Peyer's patch (tissue), 4 donors: ENCODE measurements at regions not wholly inside any gene's neighbourhood (a gene's known extent, or its start where the extent isn't known, plus 50 kb on each side); places are given as distances from the start of the nearest gene placed in this dataset.

Experiments used
- DNase-seq, 3 donors: peaks; one replicate each; pipeline ENCODE4 v3.0.0-alpha.2; 2017 to 2019
- H3K27ac ChIP-seq, 4 donors: fragments of 200-600 bp; sonication (generic); one replicate each; pipeline ENCODE4 v1.5.1; 2016 to 2019
- H3K27me3 ChIP-seq, 2 donors: fragments of 200-600 bp; sonication (generic); one replicate each; pipeline ENCODE4 v1.5.1; 2019
- H3K36me3 ChIP-seq, 3 donors: fragments of 200-600 bp; sonication (generic); one replicate each; pipeline ENCODE4 v1.5.1; 2016 to 2019
- H3K4me1 ChIP-seq, 4 donors: fragments of 200-600 bp; sonication (generic); one replicate each; pipeline ENCODE4 v1.5.1; 2016 to 2019
- H3K4me3 ChIP-seq, 4 donors: fragments of 200-600 bp; sonication (generic); 1 replicate in 3 of 4; 2 replicates in 1 of 4; pipeline ENCODE4 v1.5.1; 2016 to 2019; ENCODE audit warnings: mild to moderate bottlenecking in 1 of 4
- H3K9me3 ChIP-seq, 4 donors: fragments of 200-600 bp; sonication (generic); one replicate each; pipeline ENCODE4 v1.5.1; 2016 to 2019; ENCODE audit warnings: mild to moderate bottlenecking in 1 of 4
- CTCF ChIP-seq, 6 experiments: fragments of 450-650 bp in 4 of 6; fragments of 200-600 bp in 2 of 6; sonication (generic) in 1 of 6; IDR thresholded peaks; one replicate each; pipeline ENCODE4 v1.5.1; 2017 to 2019; ENCODE audit warnings: antibody characterized with exemption in 6 of 6, mild to moderate bottlenecking in 3 of 6, moderate library complexity in 1 of 6
- POLR2A ChIP-seq, 2 donors: fragments of 450-650 bp; IDR thresholded peaks; one replicate each; pipeline ENCODE4 v1.5.1; 2017; ENCODE audit warnings: antibody characterized with exemption in 2 of 2, mild to moderate bottlenecking in 2 of 2, moderate library complexity in 2 of 2

- Histone ChIP-seq H3K27ac (no peak overlapping the region), H3K27me3 (no peaks in the 10 kb centered on the region), H3K4me3 (no peak overlapping the region), H3K9me3 (no peaks in the 10 kb centered on the region), H3K4me1 (no peaks in the 10 kb centered on the region), H3K36me3 (no peaks in the 10 kb centered on the region)
- no peak for TF ChIP-seq POLR2A (IDR thresholded peaks at IDR 0.05)
- no peak for DNase-seq
Measured at GRCh38 chr16:79535130-79535529, 65.4 kb downstream of the MAF start.

GRCh38 chr16:79534143-79534542 lies 66.4 kb downstream of the MAF start:
- Histone ChIP-seq H3K27ac (no peak overlapping the region), H3K27me3 (no peaks in the 10 kb centered on the region), H3K4me3 (no peak overlapping the region), H3K4me1 (no peaks in the 10 kb centered on the region), H3K9me3 (no peaks in the 10 kb centered on the region), H3K36me3 (no peaks in the 10 kb centered on the region)
- no peak for TF ChIP-seq POLR2A (IDR thresholded peaks at IDR 0.05)
- TF ChIP-seq CTCF (IDR thresholded peaks at IDR 0.05), result no peak
- DNase-seq, result no peak

- DNase-seq, result no peak
- Histone ChIP-seq H3K9me3 (no peaks in the 10 kb centered on the region), H3K4me1 (no peaks in the 10 kb centered on the region), H3K27me3 (no peaks in the 10 kb centered on the region), H3K36me3 (no peaks in the 10 kb centered on the region), H3K4me3 (no peak overlapping the region), H3K27ac (no peak overlapping the region)
- TF ChIP-seq POLR2A (IDR thresholded peaks at IDR 0.05), result no peak
- TF ChIP-seq CTCF (IDR thresholded peaks at IDR 0.05), result no peak
Measured at GRCh38 chr16:79533292-79533691, 67.2 kb downstream of the MAF start.

- H3K9me3 ChIP-seq, result no peaks in the 10 kb centered on the region
- no peak overlapping the region for H3K4me3 ChIP-seq
- H3K27me3 ChIP-seq, result no peaks in the 10 kb centered on the region
- H3K4me1 ChIP-seq, result no peaks in the 10 kb centered on the region
- DNase-seq, result no peak
- no peak for TF ChIP-seq POLR2A (IDR thresholded peaks at IDR 0.05)
- TF ChIP-seq CTCF (IDR thresholded peaks at IDR 0.05), result no peak
- no peak overlapping the region for H3K27ac ChIP-seq
- H3K36me3 ChIP-seq, result no peaks in the 10 kb centered on the region
Measured at GRCh38 chr16:79532785-79533184, 67.8 kb downstream of the MAF start.

- Histone ChIP-seq H3K4me3 (no peak overlapping the region), H3K4me1 (no peaks in the 10 kb centered on the region), H3K9me3 (no peaks in the 10 kb centered on the region), H3K27ac (no peak overlapping the region), H3K27me3 (no peaks in the 10 kb centered on the region), H3K36me3 (no peaks in the 10 kb centered on the region)
- DNase-seq, result no peak
- TF ChIP-seq CTCF (IDR thresholded peaks at IDR 0.05) (no peak), POLR2A (IDR thresholded peaks at IDR 0.05) (no peak)
Measured at GRCh38 chr16:79532273-79532672, 68.3 kb downstream of the MAF start.

GRCh38 chr16:79528338-79528737 lies 72.2 kb downstream of the MAF start:
- H3K4me1 ChIP-seq, result no peaks in the 10 kb centered on the region
- no peak for TF ChIP-seq CTCF (IDR thresholded peaks at IDR 0.05)
- TF ChIP-seq POLR2A (IDR thresholded peaks at IDR 0.05), result no peak
- no peaks in the 10 kb centered on the region for H3K9me3 ChIP-seq
- no peaks in the 10 kb centered on the region for H3K27me3 ChIP-seq
- no peak for DNase-seq
- H3K36me3 ChIP-seq, result no peaks in the 10 kb centered on the region
- H3K4me3 ChIP-seq, result no peak overlapping the region
- H3K27ac ChIP-seq, result no peak overlapping the region
